ENCODE measurements at regions not wholly inside any gene's neighbourhood (a gene's known extent, or its start where the extent isn't known, plus 50 kb on each side); places are given as distances from the start of the nearest gene placed in this dataset.
"Not testable (repeated sequence)": the region's sequence is repeated elsewhere in the genome, so short reads cannot be mapped to it uniquely, and the experiment has no call there.

DNA sequence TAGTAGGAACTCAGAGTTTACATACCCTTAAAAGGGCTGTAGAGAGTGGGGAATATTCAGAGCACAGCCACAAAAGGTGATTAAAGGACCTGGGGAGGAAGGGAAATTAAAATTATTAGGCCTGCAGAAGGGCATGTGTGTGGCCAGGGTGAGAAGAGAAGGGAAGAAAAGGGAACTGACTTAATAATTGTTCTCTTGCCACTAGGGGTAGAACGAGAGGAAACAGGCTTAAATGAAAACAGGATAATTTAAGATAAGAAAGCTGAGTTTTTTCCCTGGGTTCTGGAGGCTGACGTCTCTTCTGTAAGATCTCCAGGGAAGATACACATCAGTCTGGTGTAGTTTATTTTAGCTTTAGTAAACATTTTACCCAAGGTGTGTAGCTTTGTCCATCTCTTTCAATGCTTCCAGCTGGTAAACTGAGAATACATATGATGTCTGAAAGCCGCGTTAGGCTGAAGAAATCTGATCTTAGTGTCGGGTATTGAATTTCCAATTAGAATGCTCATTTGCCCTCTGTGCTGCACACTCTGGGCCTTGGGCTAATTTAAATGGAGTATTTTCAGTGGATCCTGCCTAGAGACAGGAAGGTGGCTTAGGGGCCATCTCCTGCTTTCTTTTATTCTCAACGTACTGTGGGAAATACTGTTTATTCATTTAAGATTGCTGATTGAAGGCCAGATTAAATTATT, 416.8 kb downstream of the TMEM38B start:
- DNase-seq: no peak

DNA sequence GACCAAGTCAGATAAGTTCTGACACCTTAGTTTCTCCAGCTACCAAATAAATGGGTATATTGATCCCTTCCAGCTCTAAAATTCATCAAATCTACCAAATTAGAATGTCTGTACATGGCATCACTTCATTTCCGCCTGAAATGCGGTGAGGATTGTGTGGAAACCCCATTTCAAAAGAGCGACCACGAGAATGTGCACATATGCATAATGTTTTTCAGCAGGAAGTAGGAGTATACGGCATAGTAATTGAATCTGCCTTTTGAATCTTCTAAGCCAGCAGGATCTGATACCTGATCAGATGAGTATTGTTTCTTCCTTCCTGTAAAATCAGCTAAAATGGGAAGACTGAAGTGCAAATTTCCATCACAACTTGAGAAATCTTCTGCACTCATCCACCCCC, 418.6 kb downstream of the TMEM38B start:
- no peak for DNase-seq

DNA sequence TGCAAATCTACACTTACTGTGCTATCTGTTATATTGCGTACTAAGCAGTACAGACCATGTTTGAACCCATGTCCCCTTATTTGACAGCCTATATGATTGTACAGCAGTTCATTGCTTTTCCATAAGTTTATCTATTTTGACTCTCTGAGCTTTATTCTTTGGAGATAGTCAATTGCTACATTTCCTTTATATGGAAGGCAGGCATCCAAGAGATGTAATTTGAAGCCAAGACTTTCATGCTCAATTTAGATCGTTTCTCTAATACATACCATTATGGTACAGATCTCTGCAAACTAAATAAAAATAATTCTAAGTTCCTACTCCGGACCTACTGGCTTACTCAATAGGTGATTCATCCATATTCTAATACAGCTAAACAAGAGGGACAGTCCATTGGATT, 424.8 kb downstream of the TMEM38B start:
- DNase-seq: no peak

DNA sequence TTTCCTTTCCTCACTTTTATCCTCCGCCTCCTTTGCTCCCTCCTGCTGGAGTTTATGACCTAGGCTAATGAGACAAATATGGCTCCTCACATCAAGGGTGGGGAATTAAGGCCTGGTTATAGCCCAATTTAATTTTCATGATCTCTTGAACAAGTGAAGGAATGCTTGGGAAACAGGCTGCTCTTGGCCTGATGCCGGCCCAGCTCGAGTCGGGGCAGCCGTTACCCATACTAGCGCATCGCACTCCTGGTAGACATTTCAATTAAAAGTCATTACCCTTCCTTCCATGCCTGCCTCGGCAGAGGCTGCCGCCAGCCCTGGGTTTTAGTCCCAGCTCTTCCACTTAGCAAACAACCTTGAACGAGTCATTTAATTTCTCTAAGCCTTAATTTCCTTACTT, 425.7 kb downstream of the TMEM38B start:
- DNase-seq: no peak

DNA sequence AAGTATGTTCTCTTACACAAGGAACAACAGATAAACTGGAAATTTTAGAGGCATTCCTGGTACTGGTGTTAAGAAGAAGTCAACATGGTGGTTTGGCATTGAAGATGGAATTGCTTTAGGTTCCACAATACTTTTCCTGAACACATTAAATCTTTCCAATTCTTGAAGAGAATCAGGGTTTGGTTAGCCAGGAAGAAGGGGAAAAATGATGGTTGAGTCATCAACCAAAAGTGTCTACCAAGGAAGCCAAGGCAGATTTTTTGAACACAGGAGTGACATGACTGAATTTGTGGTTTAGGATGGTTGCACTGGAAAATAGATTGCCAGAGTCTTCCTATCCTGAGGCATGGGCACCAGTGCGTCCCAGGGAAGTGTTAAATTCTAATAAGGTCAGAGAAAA, 433.4 kb downstream of the TMEM38B start:
- no peak for DNase-seq

DNA sequence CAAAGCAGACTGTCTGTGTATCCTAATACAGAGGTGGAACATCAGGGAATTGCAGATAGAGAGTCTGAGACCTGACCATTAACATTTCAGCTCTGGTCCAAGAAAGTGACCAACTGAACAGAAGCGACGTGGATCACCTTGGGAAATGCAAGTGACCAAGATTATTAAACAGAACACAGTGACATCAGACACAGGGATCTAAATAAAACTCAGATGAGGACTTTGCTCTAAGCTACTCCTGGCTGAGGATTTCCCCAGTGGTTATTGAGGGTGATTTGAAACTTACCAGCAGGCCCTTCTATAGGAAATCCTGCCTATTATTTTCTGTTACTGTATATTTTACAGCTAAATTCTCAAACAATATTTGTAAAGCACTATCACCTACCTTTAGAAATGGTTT, 436.0 kb downstream of the TMEM38B start:
- DNase-seq: no peak

DNA sequence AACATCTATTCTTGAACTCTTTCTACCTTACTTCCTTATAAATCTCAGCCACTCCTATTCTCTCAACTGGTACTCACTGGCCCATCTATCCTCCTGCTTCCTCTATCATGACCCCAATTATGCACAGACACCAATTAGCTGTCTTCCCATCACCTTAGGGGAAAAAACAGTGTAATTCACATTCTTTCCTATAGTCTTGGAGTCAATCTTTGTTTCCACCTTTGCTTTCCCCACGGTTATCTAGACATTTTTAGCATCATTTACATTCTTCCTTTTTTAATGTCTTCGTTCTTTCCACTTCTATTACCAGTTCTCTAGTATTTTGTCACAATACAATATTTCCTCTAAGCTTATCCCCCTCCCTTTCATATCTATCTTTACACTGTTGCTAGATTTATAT, 449.4 kb downstream of the TMEM38B start:
- no peak for DNase-seq

DNA sequence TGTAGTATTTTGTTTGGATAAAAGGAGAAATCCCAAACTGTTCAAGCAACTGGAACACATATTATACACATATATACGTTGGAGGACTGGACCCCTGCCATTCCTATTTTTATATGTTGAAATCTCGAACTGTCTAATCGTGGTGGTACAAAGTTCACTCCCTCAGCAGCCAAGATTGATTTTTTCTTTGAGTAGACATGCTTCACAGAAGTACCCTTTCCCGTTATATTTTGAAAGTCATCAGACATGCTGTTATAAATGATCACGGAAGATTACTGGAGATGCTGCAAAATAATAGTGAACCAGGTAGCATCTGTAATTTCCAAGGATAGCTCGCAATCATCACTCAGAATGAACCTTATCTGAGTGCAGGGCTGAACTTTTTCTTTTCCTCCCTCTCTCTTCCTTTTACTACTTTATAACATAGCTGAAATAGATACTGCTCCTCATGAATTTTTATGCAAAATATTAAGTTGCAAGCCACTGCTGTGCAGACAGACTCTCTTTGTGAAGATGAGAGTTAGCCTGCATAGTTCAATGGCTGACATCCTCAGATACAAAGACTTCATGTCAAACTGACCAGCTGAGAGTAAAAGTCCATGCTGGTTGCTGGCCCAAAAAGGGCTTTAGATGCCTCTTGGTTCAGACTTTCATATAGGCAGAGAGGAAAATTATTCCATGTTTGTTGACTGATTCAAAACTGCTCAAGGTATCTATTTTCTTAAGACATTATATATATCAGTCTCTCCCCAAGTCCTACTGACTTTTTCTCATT, 451.9 kb downstream of the TMEM38B start:
- no peak for DNase-seq

DNA sequence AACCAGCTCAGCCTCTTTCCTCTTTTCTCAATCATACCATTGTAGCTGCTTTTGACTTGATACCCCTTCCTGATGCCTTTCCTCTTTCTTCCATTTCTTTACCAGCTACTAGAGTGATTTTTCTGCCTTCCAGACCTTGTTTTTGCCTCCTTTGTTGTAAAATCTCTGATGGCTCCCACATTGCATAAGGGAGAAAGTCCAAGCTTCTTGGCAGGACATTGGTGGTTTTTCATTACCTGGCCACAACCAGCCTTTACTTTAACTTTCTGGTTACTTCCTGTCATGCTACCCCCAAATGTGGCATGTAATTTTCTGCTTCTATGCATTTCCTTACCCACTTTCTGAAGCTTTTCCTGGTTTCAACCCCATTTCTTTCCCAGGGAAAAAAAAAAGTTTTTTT, 452.5 kb downstream of the TMEM38B start:
- no peak for DNase-seq

DNA sequence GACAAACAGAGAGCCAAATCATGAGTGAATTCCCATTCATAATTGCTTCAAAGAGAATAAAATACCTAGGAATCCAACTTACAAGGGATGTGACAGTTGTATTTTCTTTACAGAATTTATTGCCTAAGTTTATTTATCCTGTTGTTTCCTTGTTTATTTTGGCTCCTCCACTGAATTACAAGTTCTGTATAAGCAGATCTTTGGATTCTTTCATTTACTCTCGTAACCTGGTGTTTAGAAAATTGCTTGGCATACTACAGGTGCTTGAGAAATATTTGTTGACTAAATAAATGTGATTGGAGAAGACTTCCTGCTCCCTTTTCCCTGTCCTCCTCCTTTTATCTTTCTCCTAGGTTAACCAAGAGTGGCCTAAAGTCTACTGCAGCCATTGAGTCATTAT, 455.6 kb downstream of the TMEM38B start:
- no peak for DNase-seq

DNA sequence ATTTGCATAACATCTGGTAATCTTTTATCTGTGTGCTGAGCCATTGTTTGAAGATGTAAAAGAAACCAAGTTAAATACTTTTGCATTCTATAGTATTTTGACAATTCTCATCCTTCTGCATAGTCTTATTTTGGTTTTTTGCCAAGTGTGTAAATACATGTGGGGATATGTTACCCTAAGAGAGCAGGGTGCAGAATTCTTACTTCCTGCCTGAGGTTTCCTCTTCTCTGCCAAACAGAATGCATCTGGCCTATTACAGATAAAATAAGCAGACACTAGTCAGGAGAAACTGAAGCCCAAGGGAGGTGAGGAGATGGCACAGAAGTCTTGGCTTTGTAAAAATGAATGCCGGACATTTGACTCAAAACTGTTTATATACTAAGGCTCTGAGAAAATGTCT, 462.1 kb downstream of the TMEM38B start:
- DNase-seq: no peak

DNA sequence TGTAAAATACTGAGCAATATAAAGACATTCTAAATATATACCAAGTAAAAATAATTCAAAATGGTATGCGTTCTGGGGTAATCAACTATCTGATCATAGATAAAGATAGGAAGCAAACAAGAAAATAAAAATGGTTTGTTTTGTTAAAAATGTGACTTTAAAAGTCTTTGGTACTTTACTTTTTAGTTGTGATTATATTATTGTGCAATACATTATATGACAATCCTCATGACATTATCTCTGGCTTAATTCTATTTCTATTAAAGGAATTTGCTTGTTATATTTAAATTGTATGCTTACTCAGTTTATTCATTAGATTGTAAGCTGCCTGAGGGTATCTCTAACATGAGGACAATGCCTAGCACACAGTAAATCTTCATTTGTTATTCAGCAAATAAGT, 477.9 kb downstream of the TMEM38B start:
- DNase-seq: no peak

DNA sequence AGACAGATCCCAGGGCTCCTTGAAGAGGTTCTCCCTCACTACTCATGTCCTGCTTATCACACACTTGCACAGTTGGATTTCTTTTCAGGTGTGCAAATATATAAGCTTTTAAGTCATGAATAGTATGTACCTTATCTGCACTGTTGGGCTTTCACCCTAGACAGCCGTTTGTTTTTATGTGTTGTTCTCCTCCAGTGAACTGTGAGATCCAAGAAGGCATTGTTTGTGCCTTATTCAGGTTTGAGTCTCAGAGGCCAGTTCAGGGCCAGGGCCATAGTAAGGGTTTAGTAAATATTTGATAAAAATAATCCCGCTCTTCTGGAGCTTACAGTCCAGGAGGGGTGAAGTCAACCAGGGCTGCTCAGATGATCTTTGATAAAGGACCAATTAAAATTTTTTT, 480.0 kb downstream of the TMEM38B start:
- DNase-seq: no peak

DNA sequence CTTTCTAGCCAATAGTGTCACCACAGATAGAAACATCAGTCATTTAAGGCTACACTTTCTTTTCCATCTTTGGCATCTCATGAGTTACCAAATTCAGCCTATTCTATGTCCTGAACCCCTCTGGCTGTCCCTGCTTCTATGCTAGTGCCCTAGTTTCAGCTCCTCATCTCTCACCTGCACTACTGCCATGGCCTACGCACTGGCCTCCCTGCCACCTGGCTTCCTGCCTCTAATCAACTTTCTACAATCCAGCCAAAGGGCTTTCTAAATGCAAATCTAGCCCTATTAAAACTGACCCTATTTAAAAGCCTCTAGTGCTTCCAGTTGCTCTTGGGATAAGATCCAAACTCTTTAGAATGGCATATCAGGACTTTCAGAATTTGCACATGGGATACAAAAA, 482.9 kb downstream of the TMEM38B start:
- no peak for DNase-seq

DNA sequence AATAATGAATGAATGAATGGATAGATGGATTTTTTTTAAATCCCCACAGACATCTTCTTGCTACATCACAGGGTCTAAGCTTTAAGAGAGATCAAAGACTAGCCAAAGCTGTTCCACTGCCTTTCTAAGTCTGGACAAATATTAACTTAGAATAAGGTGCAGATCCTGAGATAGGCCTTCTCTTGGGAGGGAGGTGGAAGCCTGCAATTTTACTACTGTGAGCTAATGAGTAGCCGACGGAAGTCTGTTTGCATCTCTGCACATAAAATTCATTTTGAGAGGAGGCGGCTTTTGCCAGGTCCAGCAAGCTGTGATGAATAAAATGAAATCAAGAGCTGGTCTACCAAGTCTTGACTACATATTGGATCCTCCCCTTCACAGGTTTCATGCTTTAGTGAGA, 484.9 kb downstream of the TMEM38B start:
- no peak for DNase-seq

DNA sequence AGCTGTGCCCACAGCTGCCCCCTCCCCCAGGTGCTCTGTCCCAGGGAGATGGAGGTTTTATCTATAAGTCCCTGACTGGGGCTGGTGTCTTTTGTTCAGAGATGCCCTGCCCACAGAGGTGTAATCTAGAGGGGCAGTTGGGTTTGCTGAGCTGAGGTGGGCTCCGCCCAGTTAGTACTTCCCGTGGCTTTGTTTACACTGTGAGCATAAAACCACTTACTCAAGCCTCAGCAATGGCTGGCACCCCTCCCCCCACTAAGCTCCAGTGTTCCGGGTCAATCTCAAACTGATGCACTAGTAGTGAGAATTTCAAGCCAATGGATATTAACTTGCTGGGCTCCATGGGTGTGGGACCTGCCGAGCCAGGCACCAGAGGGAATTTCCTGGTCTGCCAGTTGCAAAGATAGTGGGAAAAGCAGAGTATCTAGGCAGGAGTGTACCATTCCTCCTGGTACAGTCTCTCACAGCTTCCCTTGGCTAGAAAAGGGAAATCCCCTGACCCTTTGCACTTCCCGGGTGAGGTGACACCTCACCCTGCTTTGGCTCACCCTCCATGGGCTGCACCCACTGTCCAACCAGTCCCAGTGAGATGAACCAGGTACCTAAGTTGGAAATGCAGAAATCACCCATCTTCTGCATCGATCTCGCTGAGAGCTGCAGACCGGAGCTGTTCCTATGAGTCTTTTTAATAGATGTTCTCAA, 509.6 kb downstream of the TMEM38B start:
- DNase-seq: not testable (repeated sequence)

DNA sequence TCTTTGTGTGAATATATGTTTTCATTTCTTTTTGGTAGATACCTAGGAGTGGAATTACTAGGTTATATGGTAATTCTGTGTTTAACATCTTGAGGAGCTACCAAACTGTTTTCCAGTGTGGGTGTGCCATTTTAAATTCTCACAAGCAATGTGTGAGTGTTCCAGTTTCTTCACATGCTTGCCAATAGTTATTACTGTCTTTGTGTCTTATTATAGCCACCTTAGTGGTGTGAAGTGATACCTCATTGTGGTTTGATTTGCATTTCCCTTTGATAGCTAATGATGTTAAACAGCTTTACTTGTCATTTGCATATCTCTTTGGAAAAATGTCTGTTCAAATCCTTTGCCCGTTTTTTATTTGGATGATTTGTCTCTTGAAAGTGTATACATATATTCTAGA, 513.0 kb downstream of the TMEM38B start:
- DNase-seq: no peak

DNA sequence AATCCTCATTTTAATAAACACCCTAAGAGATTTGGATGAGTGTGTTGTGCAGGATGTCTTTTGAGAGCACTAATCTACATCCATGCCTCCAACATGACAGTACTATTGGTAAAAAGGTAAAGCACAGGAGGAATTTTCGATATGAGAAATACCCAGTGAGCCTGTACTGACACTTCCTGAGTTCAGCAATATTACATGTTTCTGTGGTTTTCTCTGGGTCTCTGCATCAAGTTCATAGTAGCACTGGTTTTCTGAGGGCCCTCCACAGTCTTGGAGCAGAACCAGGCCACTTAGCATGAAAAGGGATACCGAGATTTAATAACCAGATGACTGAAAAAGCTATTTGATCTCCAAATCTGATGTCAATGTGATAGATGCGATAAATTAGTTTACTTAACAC, 524.1 kb downstream of the TMEM38B start:
- DNase-seq: no peak

DNA sequence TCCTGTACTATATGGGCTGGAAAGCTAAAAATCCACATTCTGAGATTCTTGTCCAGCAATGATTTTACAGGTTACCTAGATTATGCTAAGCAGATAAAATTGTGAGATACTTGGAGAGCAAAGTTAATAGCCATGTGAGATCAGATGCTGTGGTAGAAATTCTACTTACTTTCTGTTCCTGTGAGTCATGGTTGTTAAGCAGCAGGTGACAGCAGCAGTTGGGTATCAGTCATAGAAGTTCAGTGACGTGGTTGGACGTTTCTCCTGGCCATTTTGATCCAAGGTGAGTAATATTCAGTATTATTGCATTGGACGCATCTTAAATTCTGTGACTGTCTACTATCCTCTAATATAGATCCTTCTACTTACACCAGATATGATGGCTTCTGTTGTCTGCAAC, 524.5 kb downstream of the TMEM38B start:
- DNase-seq: no peak

DNA sequence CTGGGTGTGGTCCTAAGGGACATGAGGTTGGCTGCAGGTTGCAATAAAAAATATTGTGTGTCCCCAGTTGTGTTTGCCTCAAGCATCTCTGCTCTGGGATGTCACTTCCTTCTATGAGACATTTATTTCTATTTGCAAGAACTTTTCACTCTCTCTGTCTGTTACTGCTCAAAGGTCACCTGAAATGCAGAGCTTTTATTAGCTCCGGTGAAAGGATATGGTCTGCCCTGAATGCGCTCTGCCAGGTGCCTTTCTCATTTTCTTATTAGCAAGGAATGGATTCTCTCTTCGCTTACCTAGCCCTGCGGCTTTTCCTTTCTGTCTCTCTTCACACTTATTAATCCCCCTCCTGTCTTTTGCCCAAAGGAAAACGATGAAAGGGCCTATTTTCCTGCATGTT, 526.1 kb downstream of the TMEM38B start:
- no peak for DNase-seq

DNA sequence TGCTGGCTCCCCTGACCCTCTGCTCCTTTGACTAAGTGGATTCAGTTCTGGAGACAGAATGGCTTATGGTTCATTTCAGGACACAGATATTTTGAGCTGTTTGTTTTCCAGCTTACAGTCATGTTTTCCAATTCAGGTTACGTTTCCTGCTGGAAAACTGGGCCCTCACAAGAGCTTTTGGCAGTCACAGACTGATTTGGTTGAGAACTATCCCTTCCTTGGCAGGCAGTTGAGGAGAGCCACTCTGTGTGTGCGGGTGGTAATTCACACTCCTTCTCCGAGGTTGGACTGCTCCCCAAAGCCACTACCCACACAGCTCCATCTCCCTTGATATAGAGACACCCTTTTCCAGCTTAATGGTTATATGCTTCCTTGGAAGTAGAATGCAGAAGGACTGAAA, 534.5 kb downstream of the TMEM38B start:
- DNase-seq: no peak

DNA sequence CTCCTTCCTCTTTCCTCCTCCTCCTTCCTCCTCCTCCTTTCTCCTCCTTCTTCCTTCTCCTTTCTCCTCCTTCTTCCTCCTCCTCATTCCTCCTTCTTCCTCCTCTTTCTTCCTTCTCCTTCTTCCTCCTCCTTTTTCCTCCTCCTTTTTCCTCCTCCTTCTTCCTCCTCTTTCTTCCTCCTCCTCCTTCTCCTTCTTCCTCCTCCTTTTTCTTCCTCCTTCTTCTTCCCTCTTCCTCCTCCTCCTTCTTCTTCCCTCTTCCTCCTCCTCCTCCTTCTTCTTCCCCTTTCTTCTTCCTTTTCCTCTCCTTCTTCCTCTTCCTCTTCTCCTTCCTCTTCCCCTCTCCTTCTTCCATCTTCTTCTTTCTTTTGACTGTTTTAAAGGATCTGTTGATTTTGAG, 538.8 kb downstream of the TMEM38B start:
- DNase-seq: no peak

DNA sequence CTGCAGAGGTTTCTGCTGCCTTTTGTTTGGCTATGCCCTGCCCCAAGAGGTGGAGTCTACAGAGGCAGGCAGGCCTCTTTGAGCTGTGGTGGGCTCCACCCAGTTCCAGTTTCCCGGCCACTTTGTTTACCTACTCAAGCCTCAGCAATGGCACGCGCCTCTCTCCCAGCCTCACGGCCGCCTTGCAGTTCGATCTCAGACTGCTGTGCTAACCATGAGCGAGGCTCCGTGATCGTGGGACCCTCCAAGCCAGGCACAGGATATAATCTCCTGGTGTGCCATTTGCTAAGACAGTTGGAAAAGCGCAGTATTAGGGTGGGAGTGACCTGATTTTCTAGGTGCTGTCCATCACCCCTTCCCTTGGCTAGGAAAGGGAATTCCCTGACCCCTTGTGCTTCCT, 566.6 kb downstream of the TMEM38B start:
- DNase-seq: not testable (repeated sequence)

DNA sequence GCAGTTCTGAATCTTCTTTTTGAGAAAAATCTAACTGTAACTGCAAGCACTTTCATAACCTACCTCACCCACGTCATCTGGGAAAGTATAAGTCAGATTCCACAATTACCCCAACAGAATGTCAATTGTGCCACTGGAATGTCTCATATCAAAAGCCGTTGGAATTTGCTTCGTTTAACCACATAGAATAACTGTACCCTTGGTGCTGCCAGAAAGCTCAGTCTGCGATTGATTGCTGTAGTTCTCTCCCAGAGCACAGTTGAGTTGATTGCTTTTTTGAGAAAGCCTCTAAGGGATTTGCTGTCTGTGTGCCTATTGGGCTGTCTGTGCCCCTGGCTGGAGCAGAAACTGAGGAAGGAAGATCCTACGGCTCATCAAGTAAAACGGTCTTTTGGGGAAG, 583.6 kb downstream of the TMEM38B start:
- DNase-seq: no peak
